Spleen (tissue), 11 donors: ENCODE measurements at regions not wholly inside any gene's neighbourhood (a gene's known extent, or its start where the extent isn't known, plus 50 kb on each side); places are given as distances from the start of the nearest gene placed in this dataset.

Experiments used
- DNase-seq: peaks from one replicate; pipeline ENCODE4 v3.0.0-alpha.2; 2020
- H3K27ac ChIP-seq, 8 donors: fragments of 200-600 bp; sonication (generic) in 7 of 8; 1 replicate in 4 of 8; 2 replicates in 4 of 8; pipeline versions ENCODE4 v1.5.0 to v1.8.0; 2016 to 2021; ENCODE audit warnings: inconsistent platforms in 4 of 8, mild to moderate bottlenecking in 4 of 8, moderate library complexity in 1 of 8
- H3K27me3 ChIP-seq, 7 donors: fragments of 200-600 bp; sonication (generic) in 6 of 7; replicated peaks in 1 of 7; 1 replicate in 4 of 7; 2 replicates in 3 of 7; pipeline versions ENCODE4 v1.5.0 to v1.8.0; 2016 to 2021; ENCODE audit warnings: inconsistent platforms in 3 of 7, mild to moderate bottlenecking in 1 of 7
- H3K36me3 ChIP-seq, 6 donors: fragments of 200-600 bp; sonication (generic) in 5 of 6; 1 replicate in 4 of 6; 2 replicates in 2 of 6; pipeline versions ENCODE4 v1.5.0 to v1.8.0; 2016 to 2021; ENCODE audit warnings: inconsistent platforms in 2 of 6
- H3K4me1 ChIP-seq, 6 donors: fragments of 200-600 bp; sonication (generic) in 5 of 6; 1 replicate in 3 of 6; 2 replicates in 3 of 6; pipeline versions ENCODE4 v1.5.0 to v1.8.0; 2016 to 2021; ENCODE audit warnings: inconsistent platforms in 3 of 6
- H3K4me3 ChIP-seq, 8 donors: fragments of 200-600 bp; sonication (generic) in 7 of 8; 1 replicate in 4 of 8; 2 replicates in 4 of 8; pipeline versions ENCODE4 v1.5.0 to v1.8.0; 2016 to 2021; ENCODE audit warnings: inconsistent platforms in 4 of 8, mild to moderate bottlenecking in 4 of 8, moderate library complexity in 2 of 8
- H3K9me3 ChIP-seq, 8 donors: fragments of 200-600 bp; sonication (generic) in 7 of 8; 1 replicate in 4 of 8; 2 replicates in 4 of 8; pipeline versions ENCODE4 v1.5.0 to v1.8.0; 2016 to 2021; ENCODE audit warnings: inconsistent platforms in 4 of 8
- POLR2A ChIP-seq, 3 donors: fragments of 450-650 bp; IDR thresholded peaks; one replicate each; pipeline ENCODE4 v1.5.1; 2017; ENCODE audit warnings: antibody characterized with exemption in 3 of 3, mild to moderate bottlenecking in 1 of 3
- POLR2AphosphoS5 ChIP-seq, 3 donors: sonication (generic); formaldehyde crosslinking; IDR thresholded peaks; one replicate each; pipeline ENCODE4 v1.5.1; 2017; ENCODE audit warnings: antibody characterized with exemption in 3 of 3
- WGBS, 5 donors: extraction: QIAGEN DNeasy Blood & Tissue Kit in 3 of 5; methylation state at CpG; one replicate each; pipeline versions ENCODE4 v1.1.5 to v1.1.7; 2013 to 2018; 5-methylcytosine and 5-hydroxymethylcytosine counted together
- intact Hi-C: fragments of 100-400 bp; cut with DNase I; formaldehyde crosslinking; loops from one replicate; pipeline ENCODE4 v1.15.0; 2023; ENCODE audit warnings: low total_unique reads
- TF ChIP-seq, protein P1 (sequence below), 11 experiments: fragments of 200-600 bp in 7 of 11; fragments of 450-650 bp in 4 of 11; sonication (generic) in 4 of 11; IDR thresholded peaks in 8 of 11; conservative IDR thresholded peaks in 3 of 11; 1 replicate in 7 of 11; 2 replicates in 4 of 11; pipeline versions ENCODE4 v1.4.0 to v1.8.0; 2016 to 2021; ENCODE audit warnings: antibody characterized with exemption in 11 of 11, inconsistent platforms in 4 of 11, mild to moderate bottlenecking in 1 of 11
- donor health status: healthy with polysubstance abuse.
- donor health status: DM: no; HTN: no; CAD: no; lungs with moderate emphysema.
- donor health status: DM: no; HTN: no; CAD: no.
- donor health status: Bipolar disorder and iron deficiency.
- donor health status: healthy.
- donor health status: DM: no; HTN: no; CAD: no.
- donor health status: DM: yes; HTN: yes; CAD: no.

DNA sequence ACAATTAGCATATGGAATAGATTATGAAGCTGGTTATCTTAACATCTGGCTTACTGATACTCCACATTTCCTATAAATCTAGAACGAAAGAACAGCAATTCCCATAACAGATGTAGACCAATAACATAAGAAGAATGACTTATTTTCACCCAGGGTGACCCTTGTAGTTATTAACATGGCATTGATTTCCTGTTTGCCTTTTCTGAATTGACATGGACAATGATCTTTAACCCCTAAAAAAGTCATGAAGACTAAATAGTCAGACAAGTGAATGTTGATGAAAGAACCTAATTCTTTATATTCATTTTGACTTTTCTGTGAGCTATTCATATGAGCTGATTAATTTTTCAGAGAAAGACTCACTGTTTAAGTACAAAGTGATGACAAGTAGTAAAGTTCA, 175.3 kb upstream of the CD180 start:
- no peak for DNase-seq
- no peaks in the 10 kb centered on the region for H3K27me3 ChIP-seq
- TF ChIP-seq POLR2A (IDR thresholded peaks at IDR 0.05) = no peak
- TF ChIP-seq POLR2AphosphoS5 (IDR thresholded peaks at IDR 0.05) = no peak
- TF ChIP-seq, protein P1, sequence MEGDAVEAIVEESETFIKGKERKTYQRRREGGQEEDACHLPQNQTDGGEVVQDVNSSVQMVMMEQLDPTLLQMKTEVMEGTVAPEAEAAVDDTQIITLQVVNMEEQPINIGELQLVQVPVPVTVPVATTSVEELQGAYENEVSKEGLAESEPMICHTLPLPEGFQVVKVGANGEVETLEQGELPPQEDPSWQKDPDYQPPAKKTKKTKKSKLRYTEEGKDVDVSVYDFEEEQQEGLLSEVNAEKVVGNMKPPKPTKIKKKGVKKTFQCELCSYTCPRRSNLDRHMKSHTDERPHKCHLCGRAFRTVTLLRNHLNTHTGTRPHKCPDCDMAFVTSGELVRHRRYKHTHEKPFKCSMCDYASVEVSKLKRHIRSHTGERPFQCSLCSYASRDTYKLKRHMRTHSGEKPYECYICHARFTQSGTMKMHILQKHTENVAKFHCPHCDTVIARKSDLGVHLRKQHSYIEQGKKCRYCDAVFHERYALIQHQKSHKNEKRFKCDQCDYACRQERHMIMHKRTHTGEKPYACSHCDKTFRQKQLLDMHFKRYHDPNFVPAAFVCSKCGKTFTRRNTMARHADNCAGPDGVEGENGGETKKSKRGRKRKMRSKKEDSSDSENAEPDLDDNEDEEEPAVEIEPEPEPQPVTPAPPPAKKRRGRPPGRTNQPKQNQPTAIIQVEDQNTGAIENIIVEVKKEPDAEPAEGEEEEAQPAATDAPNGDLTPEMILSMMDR (IDR thresholded peaks at IDR 0.05 in 8 of 11, conservative IDR thresholded peaks at IDR 0.05 in 3 of 11) = no peak
- no peak overlapping the region for H3K27ac ChIP-seq
- H3K9me3 ChIP-seq = no peaks in the 10 kb centered on the region
- no peaks in the 10 kb centered on the region for H3K4me1 ChIP-seq
- intact Hi-C loops = no loop called here
- 65 to 77% (median 67%) methylated on average over 1 of the region's 1 CpG for WGBS, 5 donors
- H3K4me3 ChIP-seq = no peak overlapping the region
- H3K36me3 ChIP-seq = no peaks in the 10 kb centered on the region

DNA sequence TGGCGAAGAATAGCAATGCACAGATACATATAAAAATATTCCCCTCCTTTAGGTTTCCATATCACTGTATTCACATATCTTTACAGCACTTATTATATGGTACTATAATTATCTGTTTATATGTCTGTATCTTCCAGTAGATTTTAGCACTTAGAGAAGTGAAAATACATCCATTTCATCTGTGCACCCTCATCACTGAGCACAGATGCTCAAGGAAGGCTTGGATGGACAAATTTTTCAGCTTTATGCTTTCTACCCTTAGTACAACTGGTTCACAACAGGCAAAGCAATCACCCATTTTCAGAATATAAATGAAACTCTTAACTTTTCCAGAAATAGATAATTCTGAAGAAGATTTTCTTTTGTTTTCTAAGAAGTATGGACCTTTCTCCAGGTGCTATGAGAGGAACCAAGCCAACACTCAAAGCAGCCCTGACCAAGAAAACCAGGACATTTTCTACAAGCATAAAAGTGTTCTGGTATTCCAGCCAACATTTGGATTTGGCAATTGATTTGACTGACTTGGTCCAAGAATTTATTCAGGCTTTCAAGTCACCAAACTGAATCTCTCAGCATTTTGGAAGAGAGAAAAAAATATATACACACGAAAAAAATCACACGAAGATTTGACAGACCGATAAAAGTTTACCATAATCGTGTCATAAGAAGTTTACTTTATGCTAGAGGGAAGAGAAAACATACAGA, 170.2 kb upstream of the CD180 start:
- Histone ChIP-seq H3K27ac (no peak overlapping the region), H3K27me3 (no peaks in the 10 kb centered on the region), H3K36me3 (no peaks in the 10 kb centered on the region), H3K9me3 (no peaks in the 10 kb centered on the region), H3K4me3 (no peak overlapping the region), H3K4me1 (no peaks in the 10 kb centered on the region)
- intact Hi-C loops = no loop called here
- no peak for DNase-seq
- WGBS, 5 donors = 88 to 95% (median 94%) methylated on average over 5 of the region's 5 CpGs
- no peak for TF ChIP-seq POLR2AphosphoS5 (IDR thresholded peaks at IDR 0.05)
- TF ChIP-seq, protein P1 (IDR thresholded peaks at IDR 0.05 in 8 of 11, conservative IDR thresholded peaks at IDR 0.05 in 3 of 11) = no peak
- TF ChIP-seq POLR2A (IDR thresholded peaks at IDR 0.05) = no peak

DNA sequence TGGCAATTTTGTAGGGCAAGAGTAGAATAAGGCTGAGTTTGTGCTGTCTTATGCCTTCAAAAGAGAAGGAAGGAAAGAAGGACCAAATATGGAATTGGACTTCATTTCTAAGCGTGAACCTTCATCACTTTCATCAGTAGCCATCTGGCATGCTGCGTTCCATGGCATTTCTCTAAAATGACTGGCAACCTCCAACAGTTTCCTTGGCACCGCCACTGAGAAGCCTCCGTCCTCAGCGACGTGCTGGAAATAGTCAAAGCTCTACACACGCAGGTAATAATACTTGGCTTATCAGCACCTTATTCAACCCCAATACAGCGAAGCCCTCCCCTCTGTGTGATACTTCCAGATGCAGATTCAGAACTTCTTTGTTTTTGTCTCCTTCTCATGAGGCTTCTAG, 169.7 kb upstream of the CD180 start:
- no peaks in the 10 kb centered on the region for H3K27me3 ChIP-seq
- intact Hi-C loops = no loop called here
- 91 to 99% (median 94%) methylated on average over 8 of the region's 8 CpGs for WGBS, 5 donors

DNA sequence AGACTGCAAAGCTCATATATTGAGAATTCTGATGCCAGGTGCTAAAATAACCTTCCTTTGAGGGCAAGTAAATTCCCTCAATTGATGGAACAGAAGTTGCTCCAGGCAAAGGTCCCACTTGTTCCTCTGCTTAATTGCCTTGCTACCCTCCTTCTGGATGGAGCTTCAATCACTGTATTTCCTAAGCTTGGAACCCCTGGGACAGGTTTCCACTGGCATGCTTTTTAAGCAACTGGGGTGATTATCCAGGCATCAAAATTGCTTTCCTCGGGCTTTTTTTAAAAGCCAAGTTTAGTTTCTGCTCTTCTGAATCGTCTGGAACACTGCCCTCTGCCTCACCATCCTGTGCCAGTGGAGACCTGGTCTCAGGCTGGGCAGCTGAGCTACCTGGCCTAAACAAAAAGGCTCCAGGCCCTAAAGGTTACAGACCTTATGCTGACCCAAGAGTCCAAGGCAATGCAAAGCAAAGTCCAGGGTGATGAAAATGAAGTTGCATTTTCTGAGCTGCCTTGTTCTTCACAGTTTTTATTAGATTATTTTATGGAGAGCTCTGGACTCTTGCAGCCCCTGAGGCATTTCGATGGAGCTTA, 167.9 kb upstream of the CD180 start:
- DNase-seq = no peak
- Histone ChIP-seq H3K4me1 (peaks cover 0 to 13% (median 3%) of the 10 kb centered on the region in 6 donors), H3K36me3 (no peaks in the 10 kb centered on the region), H3K9me3 (no peaks in the 10 kb centered on the region), H3K27me3 (no peaks in the 10 kb centered on the region), H3K27ac (no peak overlapping the region), H3K4me3 (no peak overlapping the region)
- WGBS, 5 donors = 76 to 89% (median 82%) methylated on average over 3 of the region's 3 CpGs
- intact Hi-C loops = no loop called here
- TF ChIP-seq, protein P1 (IDR thresholded peaks at IDR 0.05 in 8 of 11, conservative IDR thresholded peaks at IDR 0.05 in 3 of 11) = no peak
- no peak for TF ChIP-seq POLR2A (IDR thresholded peaks at IDR 0.05)

More for the DNA sequence above, 169.7 kb upstream of the CD180 start:
- Histone ChIP-seq H3K36me3 (no peaks in the 10 kb centered on the region), H3K4me1 (no peaks in the 10 kb centered on the region), H3K4me3 (no peak overlapping the region), H3K27ac (no peak overlapping the region), H3K9me3 (no peaks in the 10 kb centered on the region)
- TF ChIP-seq, protein P1 (IDR thresholded peaks at IDR 0.05 in 8 of 11, conservative IDR thresholded peaks at IDR 0.05 in 3 of 11) = no peak
- no peak for TF ChIP-seq POLR2A (IDR thresholded peaks at IDR 0.05)
- TF ChIP-seq POLR2AphosphoS5 (IDR thresholded peaks at IDR 0.05) = no peak
- no peak for DNase-seq
